Upper lobe of left lung (tissue), 4 donors: ENCODE measurements at regions not wholly inside any gene's neighbourhood (a gene's known extent, or its start where the extent isn't known, plus 50 kb on each side); places are given as distances from the start of the nearest gene placed in this dataset.

Experiments
- CTCF ChIP-seq, 6 experiments: fragments of 450-650 bp in 4 of 6; fragments of 200-600 bp in 2 of 6; sonication (generic) in 2 of 6; IDR thresholded peaks; one replicate each; pipeline ENCODE4 v1.5.1; 2016 to 2019; ENCODE audit warnings: antibody characterized with exemption in 6 of 6
- EP300 ChIP-seq, 4 donors: sonication (generic); formaldehyde crosslinking; IDR thresholded peaks; one replicate each; pipeline ENCODE4 v1.5.1; 2017; ENCODE audit warnings: antibody characterized with exemption in 4 of 4, control low read depth in 2 of 4
- POLR2A ChIP-seq, 4 donors: fragments of 450-650 bp; IDR thresholded peaks; one replicate each; pipeline ENCODE4 v1.5.1; 2016 to 2017; ENCODE audit warnings: antibody characterized with exemption in 4 of 4, mild to moderate bottlenecking in 2 of 4

GRCh38 chr1:209205039-209205438 lies 378.5 kb upstream of the CAMK1G start:
- TF ChIP-seq POLR2A (IDR thresholded peaks at IDR 0.05) = no peak
- TF ChIP-seq CTCF (IDR thresholded peaks at IDR 0.05) = no peak
- TF ChIP-seq EP300 (IDR thresholded peaks at IDR 0.05) = no peak
